GM19467 (cell line): ENCODE measurements at regions not wholly inside any gene's neighbourhood (a gene's known extent, or its start where the extent isn't known, plus 50 kb on each side); places are given as distances from the start of the nearest gene placed in this dataset.
"Not testable (repeated sequence)": the region's sequence is repeated elsewhere in the genome, so short reads cannot be mapped to it uniquely, and the experiment has no call there.

Experiments
- ATAC-seq: cut with Tn5 transposase; IDR thresholded peaks from one replicate; pipeline ENCODE4 v1.9.1; 2021; ENCODE audit warnings: mild to moderate bottlenecking, moderate library complexity; ENCODE audit not compliant: unreplicated experiment

DNA sequence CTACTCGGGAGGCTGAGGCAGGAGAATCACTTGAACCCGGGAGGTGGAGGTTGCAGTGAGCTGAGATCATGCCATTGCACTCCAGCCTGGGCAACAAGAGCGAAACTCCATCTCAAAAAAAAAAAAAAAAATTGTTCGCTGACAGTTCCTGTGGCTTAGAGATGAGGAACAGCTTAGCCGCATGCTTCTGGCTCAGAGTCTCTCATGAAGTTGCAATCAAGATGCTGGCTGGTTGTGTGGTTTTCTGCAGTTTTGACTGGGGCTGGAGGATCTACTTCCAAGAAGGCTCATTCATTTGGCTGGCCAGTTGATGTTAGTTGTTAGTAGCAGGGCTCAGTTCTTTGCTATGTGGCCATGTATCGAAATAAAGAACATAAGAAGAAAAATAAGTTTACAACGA, 69.9 kb upstream of the TBC1D5 start:
- not testable (repeated sequence) for ATAC-seq

DNA sequence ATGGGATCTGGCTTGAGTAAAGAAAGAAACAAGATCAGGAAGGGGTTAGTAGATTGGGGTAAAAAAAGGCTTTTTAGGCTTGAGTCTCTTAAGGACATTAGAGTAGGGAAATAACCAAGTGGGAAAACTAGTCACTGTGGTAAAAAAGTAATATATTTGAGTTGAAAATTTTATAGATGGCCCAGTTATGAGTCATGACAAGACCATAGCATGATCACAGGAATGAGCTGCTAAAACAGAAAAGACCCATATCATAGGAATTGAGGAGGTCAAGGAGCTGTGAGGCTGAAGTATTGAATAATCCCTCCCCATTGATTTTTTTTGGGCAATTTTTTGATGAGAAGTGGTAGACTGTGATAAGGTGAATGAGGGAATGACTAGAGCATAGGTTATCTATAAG, 69.2 kb upstream of the TBC1D5 start:
- ATAC-seq: no peak

GRCh38 chr3:17810759-17811158, 68.3 kb upstream of the TBC1D5 start:
- ATAC-seq: no peak

- no peak for ATAC-seq
Observed at GRCh38 chr3:17808994-17809393, 66.6 kb upstream of the TBC1D5 start.

DNA sequence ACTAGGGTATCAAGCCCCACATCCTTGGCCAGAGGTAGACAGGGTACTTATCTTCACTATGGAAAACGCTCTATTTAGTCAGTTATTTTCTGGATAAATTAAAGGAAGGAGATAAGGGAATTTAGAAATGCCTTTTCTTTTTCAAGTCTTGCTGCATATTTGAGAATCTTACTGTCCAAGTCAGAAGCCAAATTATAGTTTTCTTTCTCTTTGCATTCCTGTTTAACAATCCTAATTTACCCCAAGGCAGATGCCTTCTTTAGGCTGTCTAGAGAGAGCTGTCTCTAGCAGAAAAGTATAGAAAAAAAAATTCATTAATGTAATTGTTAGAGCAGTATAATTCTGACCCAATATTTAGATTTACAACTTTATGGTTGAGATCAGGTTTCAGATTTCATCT, 64.4 kb upstream of the TBC1D5 start:
- ATAC-seq: no peak

- ATAC-seq: no peak
Observed at GRCh38 chr3:17806201-17806600, 63.8 kb upstream of the TBC1D5 start.

DNA sequence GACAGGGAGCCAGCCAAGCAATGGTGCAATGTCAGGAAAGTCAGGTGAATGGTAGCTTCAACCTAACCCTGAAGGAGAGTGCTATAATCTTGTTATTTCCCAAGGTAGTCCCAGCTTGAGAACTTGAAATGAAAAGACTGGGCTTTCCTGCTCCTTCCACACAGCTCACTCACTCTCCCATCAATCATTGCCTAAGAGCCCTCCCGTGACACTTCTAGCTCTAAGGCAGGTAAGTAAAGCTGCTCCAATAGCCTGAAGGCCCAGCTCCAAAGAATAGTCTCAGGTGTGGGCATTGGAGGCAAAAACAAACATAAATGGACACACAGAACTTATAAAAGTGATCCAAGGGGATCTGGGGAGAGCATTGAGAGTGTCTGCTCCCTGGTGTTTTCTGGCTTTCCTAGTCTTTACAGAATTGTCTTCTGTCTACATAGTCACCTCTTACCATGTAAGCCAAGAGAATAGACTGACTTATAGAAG, 63.1 kb upstream of the TBC1D5 start:
- ATAC-seq: no peak

DNA sequence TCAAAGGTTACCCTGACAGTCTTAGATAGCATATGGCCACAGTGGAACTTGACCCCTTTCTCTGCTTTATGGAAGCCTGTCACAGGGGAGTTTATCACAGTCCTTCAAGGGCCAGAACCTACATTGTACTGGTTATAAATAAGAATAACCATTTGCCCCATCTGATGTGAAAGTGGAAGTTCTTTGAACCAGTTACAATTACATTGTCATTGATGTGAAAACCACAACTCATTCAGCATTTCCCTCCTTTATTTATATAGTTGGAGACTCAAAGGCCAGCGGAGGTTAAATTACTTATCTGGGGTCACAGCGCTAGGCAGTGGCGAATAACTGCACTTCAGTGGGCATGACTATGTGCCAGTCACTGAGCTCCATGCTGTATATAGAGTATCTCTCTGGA, 60.5 kb upstream of the TBC1D5 start:
- ATAC-seq: no peak

DNA sequence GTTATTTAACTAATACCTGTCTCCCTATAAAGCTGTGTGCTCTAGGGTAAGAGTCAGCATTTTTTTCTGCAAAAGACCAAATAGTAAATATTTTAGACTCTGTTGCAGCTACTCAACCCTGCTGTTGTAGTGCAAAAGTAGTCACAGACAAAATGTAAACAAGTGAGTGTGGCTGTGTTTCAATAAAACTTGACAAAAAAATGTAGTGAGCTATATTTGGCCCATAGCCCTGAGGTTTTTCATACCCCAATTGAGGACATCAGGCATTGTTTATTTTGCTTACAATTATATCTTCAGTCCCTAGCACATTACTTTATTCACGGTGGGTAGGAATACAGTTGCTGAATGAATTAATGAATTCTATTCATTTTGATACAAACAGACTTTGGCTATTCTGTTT, 58.7 kb upstream of the TBC1D5 start:
- no peak for ATAC-seq

- ATAC-seq: no peak
Observed at GRCh38 chr3:17800232-17800631, 57.8 kb upstream of the TBC1D5 start.

DNA sequence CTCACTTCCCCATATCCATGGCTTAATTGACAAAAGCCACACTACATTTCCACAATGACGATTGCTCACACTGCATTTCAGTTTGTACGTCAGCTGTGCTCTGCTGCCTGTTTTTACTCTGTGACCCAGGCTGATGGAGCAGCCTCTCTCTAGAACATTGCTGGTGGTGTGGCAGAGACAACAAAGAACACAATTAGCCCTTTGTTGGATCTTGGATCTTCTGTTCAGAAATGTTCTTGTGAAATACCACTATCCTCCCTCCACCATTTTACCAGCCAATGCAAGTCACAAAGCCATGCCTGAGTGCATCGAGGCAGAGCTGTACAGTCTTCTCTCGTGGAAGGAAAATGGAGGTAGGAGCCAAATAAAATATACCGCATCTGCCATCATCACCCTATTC, 56.9 kb upstream of the TBC1D5 start:
- ATAC-seq: no peak

DNA sequence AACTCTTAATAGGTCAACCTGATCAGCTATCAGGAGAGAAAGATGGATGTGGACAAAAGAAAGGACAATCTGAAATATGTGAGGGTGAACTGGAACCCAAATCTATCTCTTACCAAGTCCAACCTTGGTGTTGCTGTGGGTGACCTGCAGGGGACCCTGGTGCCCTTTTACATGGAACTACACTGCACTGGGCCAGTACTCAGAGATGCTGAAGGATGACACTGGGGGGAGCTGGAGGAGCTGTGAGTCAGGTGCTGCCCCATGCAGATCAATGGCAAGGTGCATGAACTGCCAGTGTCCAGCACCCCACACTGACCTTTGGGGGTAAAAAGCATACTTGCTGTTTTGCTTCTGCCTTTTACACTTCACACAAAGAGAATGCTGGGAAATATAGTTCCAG, 55.6 kb upstream of the TBC1D5 start:
- ATAC-seq: no peak

- ATAC-seq: no peak
Observed at GRCh38 chr3:17795711-17796110, 53.3 kb upstream of the TBC1D5 start.

- ATAC-seq: no peak
Observed at GRCh38 chr3:17795280-17795679, 52.8 kb upstream of the TBC1D5 start.

GRCh38 chr3:17793542-17794195, 51.2 kb upstream of the TBC1D5 start:
- ATAC-seq: no peak
